ENCODE measurements at regions not wholly inside any gene's neighbourhood (a gene's known extent, or its start where the extent isn't known, plus 50 kb on each side); places are given as distances from the start of the nearest gene placed in this dataset.
A peak's percentile ranks its signal among the peaks of the same experiment; 100 is the strongest.

- Histone ChIP-seq H3K9me3 (ENCODE audit: low read length) (no peaks in the 10 kb centered on the region), H3K27me3 (ENCODE audit: low read length) (peaks cover 23% of the 10 kb centered on the region; the same call in 1 of the 2 replicates), H3K79me2 (ENCODE audit: low read length) (no peaks in the 10 kb centered on the region), H3F3A (ENCODE audit: low read length, unreplicated experiment) (no peaks in the 10 kb centered on the region), H2AFZ (ENCODE audit: low read length) (no peak overlapping the region), H3K4me3 (ENCODE audit: low read length) (no peak overlapping the region), H3K9ac (ENCODE audit: low read length) (no peak overlapping the region), H3K36me3 (ENCODE audit: low read depth, low read length) (no peaks in the 10 kb centered on the region), H3K9me2 (replicated peaks; ENCODE audit: low read length) (no peaks in the 10 kb centered on the region), H3K27ac (ENCODE audit: low read length) (no peak overlapping the region), H3K4me2 (ENCODE audit: low read length) (no peak overlapping the region), H3K4me1 (ENCODE audit: insufficient read depth, low read length) (no peaks in the 10 kb centered on the region), H4K20me1 (ENCODE audit: low read length) (no peaks in the 10 kb centered on the region)
- BruUV-seq (replicated peaks) = no TSS peak
- no peak for ATAC-seq
- DNase-seq = peak; percentile 14
- intact Hi-C loops (cut with micrococcal nuclease) = no loop called here
- ChIA-PET POLR2A (ENCODE audit: unreplicated experiment) (no interaction called here), CTCF (no interaction called here)
- no peak for TF ChIP-seq EZH2 (IDR thresholded peaks at IDR 0.05; ENCODE audit: low read length, unreplicated experiment)
- TF ChIP-seq EZH2phosphoT487 (IDR thresholded peaks at IDR 0.05; ENCODE audit: borderline replicate concordance, low read length) = no peak
- no peak for TF ChIP-seq CTCF (conservative IDR thresholded peaks at IDR 0.05; ENCODE audit: low read depth, low read length)
These were observed 60.2 kb downstream of the LSMEM1 start for GRCh38 chr7:112540839-112541577.

DNA sequence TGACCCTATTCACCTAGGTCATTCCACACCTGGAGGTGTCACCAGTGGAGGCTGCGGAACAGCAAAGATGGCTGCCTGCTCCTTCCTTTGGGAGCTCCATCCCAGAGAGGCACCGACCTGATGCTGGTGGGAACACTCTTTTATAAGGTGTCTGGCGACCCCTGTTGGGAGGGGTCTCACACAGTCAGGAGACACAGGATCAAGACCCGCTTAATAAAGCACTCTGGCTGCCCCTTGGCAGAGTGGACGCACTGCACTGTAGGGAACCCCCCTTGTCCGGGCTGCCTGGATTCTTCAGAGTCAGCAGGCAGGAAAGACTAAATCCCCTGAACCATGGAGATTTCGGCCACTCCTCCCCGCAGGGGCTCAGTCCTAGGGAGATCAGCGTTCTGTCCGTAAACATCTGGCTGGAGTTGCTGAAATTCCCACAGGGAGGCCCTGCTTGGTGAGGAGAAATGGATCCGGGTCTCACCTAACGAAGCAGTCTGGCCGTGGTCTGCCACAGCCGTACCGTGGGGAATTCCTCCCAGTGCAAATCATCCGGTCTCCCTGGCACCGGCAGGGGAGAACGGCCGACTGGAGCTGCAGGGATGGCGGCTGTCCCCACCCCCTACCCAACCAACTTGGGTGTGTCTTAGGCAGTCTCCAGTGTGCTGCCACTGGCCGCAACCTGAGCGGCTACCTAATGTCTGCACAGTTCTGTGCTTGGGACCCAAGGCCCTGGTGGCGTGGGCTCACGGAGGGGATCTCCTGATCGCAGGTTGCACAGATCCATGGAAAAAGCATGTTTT lies 66.1 kb downstream of the LSMEM1 start:
- Histone ChIP-seq H3K27me3 (ENCODE audit: low read length) (peaks cover 4% of the 10 kb centered on the region), H3K9me2 (replicated peaks; ENCODE audit: low read length) (no peaks in the 10 kb centered on the region), H4K20me1 (ENCODE audit: low read length) (no peaks in the 10 kb centered on the region), H3K79me2 (ENCODE audit: low read length) (no peaks in the 10 kb centered on the region), H3K9ac (ENCODE audit: low read length) (no peak overlapping the region), H3K4me2 (ENCODE audit: low read length) (no peak overlapping the region), H3K9me3 (ENCODE audit: low read length) (no peaks in the 10 kb centered on the region), H3K4me1 (ENCODE audit: insufficient read depth, low read length) (no peaks in the 10 kb centered on the region), H3F3A (ENCODE audit: low read length, unreplicated experiment) (no peaks in the 10 kb centered on the region), H3K4me3 (ENCODE audit: low read length) (no peak overlapping the region), H3K36me3 (ENCODE audit: low read depth, low read length) (no peaks in the 10 kb centered on the region), H3K27ac (ENCODE audit: low read length) (no peak overlapping the region), H2AFZ (ENCODE audit: low read length) (no peak overlapping the region)
- POLR2A ChIA-PET (ENCODE audit: unreplicated experiment) = no interaction called here
- TF ChIP-seq EZH2 (IDR thresholded peaks at IDR 0.05; ENCODE audit: low read length, unreplicated experiment) (no peak), EZH2phosphoT487 (IDR thresholded peaks at IDR 0.05; ENCODE audit: borderline replicate concordance, low read length) (no peak), CTCF (conservative IDR thresholded peaks at IDR 0.05; ENCODE audit: low read depth, low read length) (no peak)
- no TSS peak for BruUV-seq (replicated peaks)
- DNase-seq (no peak), ATAC-seq (no peak)
- intact Hi-C loops (cut with micrococcal nuclease) = no loop called here
- CTCF ChIA-PET = no interaction called here

- Histone ChIP-seq H3K4me1 (ENCODE audit: insufficient read depth, low read length) (no peaks in the 10 kb centered on the region), H3K27me3 (ENCODE audit: low read length) (peaks cover 4% of the 10 kb centered on the region), H3K9me3 (ENCODE audit: low read length) (no peaks in the 10 kb centered on the region), H3K9me2 (replicated peaks; ENCODE audit: low read length) (no peaks in the 10 kb centered on the region), H3K4me3 (ENCODE audit: low read length) (no peak overlapping the region), H3K79me2 (ENCODE audit: low read length) (no peaks in the 10 kb centered on the region), H3K36me3 (ENCODE audit: low read depth, low read length) (no peaks in the 10 kb centered on the region), H3F3A (ENCODE audit: low read length, unreplicated experiment) (no peaks in the 10 kb centered on the region), H2AFZ (ENCODE audit: low read length) (no peak overlapping the region), H3K9ac (ENCODE audit: low read length) (no peak overlapping the region), H4K20me1 (ENCODE audit: low read length) (no peaks in the 10 kb centered on the region), H3K4me2 (ENCODE audit: low read length) (no peak overlapping the region), H3K27ac (ENCODE audit: low read length) (no peak overlapping the region)
- no TSS peak for BruUV-seq (replicated peaks)
- ATAC-seq = no peak
- TF ChIP-seq EZH2 (IDR thresholded peaks at IDR 0.05; ENCODE audit: low read length, unreplicated experiment) (no peak), CTCF (conservative IDR thresholded peaks at IDR 0.05; ENCODE audit: low read depth, low read length) (no peak), EZH2phosphoT487 (IDR thresholded peaks at IDR 0.05; ENCODE audit: borderline replicate concordance, low read length) (no peak)
- no peak for DNase-seq
- intact Hi-C loops (cut with micrococcal nuclease) = no loop called here
- ChIA-PET POLR2A (ENCODE audit: unreplicated experiment) (no interaction called here), CTCF (no interaction called here)
These were observed 67.1 kb downstream of the LSMEM1 start for GRCh38 chr7:112547916-112548315.

Measured in PC-3 (cell line).